ENCODE measurements at regions not wholly inside any gene's neighbourhood (a gene's known extent, or its start where the extent isn't known, plus 50 kb on each side); places are given as distances from the start of the nearest gene placed in this dataset.

DNA sequence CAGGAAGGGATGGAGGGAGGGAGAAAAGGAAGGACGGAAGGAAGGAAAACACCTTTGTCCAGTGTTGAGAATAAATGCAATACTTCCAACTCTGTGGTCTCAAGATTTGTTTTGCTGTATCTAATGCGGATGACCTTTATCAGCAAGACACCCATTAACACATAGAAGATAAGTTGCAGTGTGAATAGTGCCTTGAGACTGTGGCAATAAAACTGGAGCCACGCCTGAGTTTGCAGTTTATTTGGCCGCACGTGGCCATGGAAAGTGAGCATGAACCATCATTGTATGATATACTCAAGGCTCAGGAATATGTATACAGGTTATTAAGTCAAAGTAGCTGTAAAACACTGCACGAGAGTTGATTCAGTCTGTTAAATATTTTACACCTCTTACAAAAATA lies 113.6 kb upstream of the EEA1 start:
- no peak for DNase-seq (ENCODE audit: low read depth in 2 of 2)

DNA sequence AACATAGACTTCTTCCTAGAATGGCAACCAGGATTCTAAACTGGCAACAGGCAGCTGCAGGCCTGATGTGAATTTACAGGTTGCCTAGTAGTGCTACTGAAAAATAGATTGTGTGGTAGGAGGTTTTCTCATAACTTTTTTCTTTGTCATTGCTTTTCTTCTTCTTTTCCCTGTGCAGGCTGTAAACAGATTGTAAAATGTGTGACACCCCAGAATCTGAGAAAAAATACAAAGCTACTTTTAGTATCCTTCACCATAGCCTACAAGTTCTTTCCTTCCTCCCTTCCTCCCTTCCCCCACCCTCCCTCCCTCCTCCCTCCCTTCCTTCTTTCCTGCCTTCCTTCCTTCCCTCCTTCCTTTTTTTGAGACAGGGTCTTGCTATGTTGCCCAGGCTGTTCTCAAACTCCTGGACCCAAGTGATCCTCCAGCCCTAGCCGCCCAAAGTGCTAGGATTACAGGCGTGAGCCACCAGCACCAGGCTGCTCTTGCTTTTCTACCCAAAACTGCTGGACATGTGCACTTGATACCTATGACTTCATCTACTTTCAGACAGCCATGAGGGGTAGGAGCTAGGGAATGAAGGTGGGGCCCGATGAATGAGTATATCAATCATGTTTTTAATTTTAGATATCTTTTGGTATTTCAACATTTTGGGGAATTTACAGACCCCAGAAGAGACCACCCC lies 114.2 kb upstream of the EEA1 start:
- no peak for DNase-seq (ENCODE audit: low read depth in 2 of 2)

DNA sequence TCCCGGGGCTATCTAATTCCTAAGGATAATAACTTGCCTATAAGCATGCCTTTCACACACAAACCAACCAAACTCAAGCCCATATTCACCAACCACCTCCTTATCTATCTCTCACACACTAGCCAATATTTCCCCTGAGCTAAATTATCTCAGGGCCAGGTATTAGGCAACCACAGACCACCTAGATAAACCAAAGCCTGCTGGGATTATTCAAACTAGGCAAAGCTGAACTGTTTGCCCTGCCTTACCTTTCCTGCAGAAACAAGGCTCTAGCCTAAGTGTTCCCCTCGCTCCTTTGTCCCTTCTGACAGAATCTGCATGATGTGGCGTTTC lies 114.7 kb upstream of the EEA1 start:
- DNase-seq (ENCODE audit: low read depth in 2 of 2): no peak

DNA sequence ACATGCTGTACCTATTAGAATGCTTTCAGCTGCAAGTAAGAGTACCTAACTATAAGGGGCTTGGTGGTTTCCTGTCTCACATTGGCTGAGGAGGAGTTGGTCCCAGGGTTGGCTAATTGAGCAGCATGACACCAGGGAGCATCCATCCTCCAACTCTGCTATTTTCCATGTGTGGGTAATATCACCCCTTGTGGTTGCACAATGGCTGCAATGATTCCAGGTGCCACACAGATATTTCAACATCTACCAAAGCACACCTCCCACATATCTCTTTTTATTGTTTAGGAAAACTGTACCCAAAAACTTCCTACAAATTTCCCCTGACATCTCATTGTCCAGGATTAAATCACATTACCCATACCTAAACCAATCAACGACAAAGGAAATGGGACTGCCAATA lies 118.0 kb upstream of the EEA1 start:
- DNase-seq (ENCODE audit: low read depth in 2 of 2): no peak

DNA sequence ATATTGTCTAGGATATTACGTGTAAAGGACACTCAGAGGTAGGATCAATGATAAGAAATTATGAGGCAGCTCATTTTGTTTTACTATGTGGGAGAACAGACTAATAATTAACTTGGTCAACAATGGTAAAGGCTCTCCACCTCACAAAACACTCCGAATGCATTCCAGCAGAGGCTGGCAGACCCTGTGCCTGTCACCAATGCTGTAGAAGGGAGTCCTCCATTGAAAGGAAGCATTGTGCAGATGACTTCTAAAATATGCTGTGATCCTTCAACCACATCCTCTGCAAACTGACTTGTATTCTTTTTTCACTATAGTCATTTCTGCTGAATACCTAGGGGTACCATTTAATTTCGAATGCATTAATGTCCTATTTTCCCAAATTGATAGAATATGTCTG lies 119.6 kb upstream of the EEA1 start:
- no peak for DNase-seq (ENCODE audit: low read depth in 2 of 2)

DNA sequence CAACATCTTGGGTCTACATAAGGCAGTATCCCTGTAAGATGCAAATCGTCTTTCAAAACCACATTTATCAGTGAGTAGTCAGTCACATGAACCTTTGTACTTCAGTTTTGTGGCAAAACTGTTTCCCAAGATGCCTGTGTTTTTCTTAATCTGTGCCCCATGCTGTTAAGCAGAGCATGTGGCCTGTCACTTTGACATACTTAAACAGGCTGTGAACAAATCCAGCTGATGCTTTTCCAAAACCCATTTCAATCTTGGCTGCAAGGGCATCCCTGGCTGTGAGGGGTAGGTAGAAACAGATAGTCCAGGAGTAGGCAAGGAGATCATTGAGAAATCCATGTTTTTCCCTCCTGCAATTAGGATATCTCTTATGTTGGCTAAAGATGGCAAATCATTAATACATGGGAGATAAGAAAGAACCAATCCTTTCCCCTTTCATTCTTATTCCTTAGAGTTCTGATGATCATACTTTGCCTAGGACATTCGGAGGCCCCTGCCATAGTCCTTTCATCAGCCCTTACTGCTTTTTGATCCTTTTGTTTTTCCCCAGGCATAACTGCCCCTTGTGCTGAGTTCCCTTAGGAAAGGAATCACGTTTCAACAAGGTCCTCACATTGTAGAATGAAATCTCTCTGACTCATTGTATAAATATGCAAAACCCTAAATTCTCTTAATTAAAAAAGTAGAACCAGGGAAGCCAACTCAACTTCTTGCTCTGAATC lies 121.1 kb upstream of the EEA1 start:
- DNase-seq (ENCODE audit: low read depth in 2 of 2): peak in 1 of 2 donors; percentile 52

DNA sequence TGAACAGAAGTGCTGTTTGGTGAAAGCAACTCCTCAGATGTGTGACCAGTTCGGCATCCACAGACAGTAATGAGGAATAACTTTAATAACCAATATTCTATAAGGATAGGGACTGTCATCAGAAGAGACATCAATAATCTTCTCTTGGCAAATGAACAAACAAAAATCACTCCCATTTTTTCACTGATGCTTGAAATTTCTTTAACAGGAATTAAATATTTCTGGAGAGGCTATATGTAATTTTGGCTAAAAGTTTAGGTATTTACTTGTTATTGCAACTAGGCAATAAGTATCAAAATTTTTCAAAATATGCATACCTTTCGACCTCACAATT lies 121.6 kb upstream of the EEA1 start:
- DNase-seq (ENCODE audit: low read depth in 2 of 2): no peak

DNA sequence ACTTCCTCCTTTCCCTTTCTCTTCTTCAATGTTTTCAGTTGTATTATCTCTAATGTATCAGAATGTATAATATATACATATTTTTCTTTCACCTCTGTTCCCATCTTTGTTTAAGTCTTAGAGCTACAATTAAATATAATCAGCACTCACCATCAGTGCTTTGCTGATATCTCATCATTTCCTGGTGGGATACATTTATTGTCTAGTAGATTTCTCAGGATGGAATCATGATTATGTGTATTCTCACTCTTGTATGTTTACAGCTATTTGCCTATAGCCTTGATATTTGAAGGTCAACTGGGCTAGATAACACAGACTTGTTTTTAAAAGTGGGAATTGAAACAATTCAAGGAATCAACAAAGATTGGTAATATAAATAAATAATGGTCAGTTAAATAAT lies 124.9 kb upstream of the EEA1 start:
- DNase-seq (ENCODE audit: low read depth in 2 of 2): peak in 1 of 2 donors; percentile 71

DNA sequence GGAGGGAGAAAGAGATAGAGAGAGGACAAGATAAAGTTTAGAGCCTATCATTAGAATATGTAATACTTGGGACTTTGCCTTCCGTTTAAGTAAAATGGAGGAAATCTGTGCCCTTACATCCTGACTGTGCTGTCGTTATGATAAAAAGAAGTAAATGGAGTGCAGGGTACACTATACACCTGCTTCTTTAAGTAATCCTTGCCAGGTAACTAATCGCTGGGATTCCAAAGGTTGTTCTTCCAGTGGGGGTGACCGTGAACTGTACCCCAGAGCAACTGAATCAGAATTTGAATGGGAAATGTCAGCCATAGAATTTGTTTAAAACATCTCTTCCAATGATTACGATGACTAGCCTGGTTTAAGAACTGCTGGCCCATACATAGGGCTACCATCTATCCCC lies 126.1 kb upstream of the EEA1 start:
- DNase-seq (ENCODE audit: low read depth in 2 of 2): no peak

DNA sequence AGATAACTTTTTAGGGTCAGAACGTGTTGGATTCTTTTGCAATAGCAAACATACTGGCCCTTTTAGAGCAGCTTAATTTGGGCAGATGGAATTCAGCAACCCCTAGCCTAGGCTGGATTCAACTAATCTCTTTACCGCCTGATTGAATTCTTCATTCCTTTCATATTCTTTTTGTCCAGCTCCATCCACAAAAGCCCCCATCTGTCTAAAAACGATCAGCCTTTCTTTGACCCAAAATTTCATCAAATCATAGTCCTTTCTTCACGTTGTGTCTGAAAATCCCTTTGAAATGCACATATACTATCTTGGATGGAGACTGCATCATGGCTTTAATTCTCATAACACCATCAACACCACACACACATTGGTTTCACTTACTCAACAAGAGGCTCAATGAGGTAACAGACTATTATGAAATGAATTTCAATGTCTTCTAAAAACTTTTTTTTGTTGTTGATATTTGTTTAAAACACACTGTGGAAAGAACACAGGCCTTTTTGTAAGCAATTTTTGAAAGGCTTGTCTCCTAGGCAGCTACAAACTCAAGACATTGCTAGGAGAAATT lies 128.0 kb upstream of the EEA1 start:
- no peak for DNase-seq (ENCODE audit: low read depth in 2 of 2)

DNA sequence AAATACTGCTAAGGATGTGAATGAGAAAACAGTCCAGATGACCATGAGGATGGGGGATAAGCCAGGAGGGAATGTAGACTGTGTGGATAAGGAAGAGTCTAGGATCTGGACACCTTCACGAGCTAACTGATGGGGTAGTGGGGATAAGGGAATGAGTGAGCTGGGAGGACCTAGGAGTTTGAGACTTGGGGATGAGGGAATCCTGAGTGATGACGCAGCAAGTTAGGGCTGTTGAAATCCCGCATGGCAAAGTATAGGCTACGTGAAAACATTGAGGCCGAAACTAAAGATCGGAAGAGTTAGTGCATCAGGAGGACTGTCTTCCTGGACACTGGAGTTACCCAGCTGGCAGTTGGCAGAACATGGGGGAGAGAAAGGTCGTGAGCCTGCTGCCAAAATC lies 129.2 kb upstream of the EEA1 start:
- no peak for DNase-seq (ENCODE audit: low read depth in 2 of 2)

DNA sequence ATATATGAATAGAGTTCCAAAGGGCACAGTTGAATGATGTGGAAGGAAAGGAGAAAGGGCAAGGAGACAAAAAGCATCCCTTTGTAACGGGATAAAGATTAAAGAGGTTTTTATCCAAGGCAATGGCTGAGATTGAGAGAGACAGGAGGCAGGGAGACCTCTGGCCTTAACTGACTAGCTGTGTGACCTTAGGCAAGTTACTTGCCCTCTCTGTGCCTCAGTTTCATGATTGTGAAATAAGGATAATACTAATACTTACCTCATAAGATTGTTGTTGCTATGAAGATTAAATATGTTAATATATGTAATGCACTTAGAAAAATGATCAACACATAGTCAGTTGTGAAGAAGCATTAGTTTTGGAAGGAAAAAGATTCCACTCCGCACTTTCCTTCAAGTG lies 130.2 kb upstream of the EEA1 start:
- no peak for DNase-seq (ENCODE audit: low read depth in 2 of 2)

DNA sequence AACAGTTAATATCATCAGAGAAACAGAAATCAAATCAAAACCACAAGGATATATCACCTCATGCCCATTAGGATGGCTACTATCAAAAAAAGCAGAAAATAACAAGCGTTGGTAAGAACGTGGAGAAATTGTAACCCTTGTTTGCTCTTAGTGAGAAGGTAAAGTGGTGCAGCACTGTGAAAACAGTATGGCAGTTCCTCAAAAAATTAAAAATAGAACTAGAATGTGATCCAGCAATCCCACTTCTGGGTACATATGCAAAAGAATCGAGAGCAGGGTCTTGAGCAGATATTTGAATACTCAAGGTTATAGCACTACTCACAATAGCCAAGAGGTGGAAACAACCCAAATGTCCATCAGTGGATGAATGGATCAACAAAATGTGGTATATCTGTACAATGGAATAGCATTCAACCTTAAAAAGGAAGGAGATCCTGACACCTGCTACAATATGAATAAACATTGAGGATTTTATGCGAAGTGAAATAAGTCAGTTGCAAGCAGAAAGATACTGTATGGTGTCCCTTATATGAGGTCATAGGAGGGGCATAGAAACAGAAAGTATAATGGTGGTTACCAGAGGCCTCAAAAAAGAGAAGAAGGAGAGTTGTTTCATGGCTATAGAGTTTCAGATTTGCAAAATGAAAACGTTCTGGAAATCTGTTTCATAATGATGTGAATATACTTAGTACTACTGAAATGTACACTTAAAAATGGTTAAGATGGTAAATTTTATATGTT lies 131.0 kb upstream of the EEA1 start:
- no peak for DNase-seq (ENCODE audit: low read depth in 2 of 2)

DNA sequence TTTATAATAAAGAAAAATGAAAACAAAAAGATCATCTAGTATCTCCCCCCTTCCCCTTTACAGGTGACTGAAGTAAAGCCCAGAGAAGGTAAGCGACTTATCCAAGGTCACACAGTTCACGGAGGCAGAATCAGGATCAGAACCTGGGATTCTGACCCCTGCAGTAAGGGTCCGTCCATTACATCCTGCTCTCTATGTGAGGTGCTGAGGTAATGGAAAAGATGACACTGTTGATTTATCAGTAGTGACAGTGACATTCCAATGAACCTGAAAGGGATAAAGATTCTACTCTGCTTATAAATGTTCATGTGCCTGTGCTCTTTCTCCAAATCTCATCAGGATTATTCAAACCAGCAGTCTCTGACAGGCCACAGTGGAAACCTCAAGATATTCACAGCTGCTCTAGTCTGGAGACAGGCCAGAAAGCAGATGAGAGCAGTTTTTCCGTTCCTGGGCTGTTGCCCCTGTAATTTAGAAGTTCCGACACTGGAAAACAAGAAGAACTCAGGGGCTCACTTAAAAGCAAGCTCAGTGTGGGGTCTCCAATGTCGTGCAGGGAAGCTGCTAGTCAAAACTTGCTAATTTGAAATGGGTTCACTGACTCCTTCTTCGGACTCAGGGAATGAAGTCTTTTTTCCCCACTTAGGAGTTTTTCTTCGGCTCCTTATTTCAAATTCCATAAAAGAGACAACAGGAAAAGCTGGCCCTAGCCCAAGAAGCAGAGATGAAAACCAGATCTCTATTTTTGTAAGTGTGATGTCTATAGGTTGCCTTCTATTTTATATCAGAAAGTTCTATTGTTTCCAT lies 131.8 kb upstream of the EEA1 start:
- DNase-seq (ENCODE audit: low read depth in 2 of 2): peak; percentile 56 to 76

DNA sequence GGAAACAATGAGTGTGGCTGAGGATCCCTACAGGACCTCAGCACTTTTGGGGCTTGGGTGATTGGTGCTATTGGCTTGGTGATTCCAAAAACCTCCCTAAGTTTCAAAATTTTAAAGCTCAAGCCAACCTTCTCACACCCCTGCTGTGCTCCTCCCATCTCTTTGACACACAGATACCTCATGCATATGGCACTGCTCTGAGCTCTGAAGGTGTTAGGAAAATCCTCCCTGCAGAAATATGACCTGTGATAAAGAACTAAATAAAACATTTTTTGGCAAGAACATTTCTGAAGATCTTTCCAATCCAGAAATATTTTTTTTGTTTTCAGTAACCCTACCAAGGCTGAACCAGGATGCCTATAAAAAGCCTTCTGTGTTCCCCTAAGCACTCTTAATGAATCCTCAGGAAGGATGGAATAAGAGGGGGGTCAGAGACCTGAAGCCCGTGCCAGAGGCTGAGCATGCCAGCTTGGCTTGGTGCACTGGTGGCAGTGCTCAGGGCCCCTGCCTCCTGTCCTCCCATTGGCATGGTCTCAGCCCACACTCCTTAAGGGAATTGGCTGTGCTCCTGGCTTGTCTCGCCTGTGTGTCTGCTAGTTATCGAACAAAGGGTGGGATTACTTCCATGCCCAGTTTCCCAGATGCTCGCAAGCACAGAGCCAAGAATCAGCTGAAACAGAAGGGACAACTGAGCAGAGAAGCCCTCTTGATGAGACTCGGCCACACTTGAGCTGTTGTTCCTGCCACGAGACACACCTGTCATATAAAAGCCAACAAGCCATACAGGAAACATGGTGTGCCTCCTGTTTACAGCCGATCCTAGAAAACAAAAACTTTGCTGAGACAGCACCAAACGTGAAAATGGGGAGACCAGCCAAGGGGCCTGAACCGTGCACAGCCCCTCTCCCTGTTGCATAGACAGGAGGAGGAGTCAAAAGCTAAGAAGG lies 132.7 kb upstream of the EEA1 start:
- no peak for DNase-seq (ENCODE audit: low read depth in 2 of 2)

DNA sequence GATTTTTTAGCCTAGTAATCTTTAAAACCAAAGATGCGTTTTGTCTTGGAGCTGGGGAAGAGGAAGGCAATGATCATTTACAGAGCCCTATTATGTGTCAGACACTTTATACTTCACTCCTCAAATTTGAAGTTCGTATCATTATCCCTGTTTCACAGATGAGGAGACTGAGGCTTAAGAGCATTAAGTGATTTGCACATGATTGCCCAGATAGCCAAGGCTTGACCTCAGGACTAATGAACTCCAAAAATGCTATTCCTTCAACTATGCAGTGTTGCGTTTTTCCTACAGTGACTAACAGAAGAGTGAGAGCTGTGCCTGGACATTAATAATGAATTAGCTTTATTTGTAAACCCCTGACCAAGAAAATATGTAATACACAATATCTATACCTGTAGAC lies 136.8 kb upstream of the EEA1 start:
- no peak for DNase-seq (ENCODE audit: low read depth in 2 of 2)

DNA sequence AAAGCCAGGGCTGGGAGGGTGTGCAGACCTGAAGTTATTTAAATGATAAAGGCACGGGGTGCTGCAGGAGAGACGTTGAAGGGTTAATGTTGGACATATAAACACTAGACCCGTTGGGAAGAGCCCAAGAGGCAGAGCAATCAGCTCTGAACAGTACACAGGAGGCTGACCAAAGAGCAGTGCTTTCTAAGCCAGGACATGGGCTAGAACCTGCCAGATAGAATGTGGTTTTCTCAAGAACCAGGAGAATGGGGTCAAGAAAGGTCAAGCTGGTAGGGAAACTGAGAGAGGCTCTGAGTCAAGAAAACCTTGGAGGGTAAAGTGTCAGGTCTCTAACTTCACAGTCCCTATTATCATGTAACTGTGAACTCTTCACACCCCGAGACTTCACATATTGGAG lies 143.2 kb upstream of the EEA1 start:
- no peak for DNase-seq (ENCODE audit: low read depth in 2 of 2)

DNA sequence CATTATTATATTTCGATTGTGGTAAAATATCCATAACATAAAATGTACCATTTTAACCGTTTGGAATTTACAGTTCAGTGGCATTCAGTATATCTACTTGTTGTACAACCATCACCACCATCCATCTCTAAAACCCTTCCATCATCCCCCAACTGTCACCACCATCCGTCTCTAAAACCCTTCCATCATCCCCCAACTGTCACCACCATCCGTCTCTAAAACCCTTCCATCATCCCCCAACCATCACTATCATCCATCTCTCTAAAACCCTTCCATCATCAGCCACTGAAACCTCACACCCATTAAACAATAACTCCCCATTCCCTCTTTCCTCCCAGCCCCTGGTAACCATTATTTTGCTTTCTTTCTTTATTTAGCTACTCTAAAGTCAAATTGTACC lies 144.2 kb upstream of the EEA1 start:
- DNase-seq (ENCODE audit: low read depth in 2 of 2): no peak

DNA sequence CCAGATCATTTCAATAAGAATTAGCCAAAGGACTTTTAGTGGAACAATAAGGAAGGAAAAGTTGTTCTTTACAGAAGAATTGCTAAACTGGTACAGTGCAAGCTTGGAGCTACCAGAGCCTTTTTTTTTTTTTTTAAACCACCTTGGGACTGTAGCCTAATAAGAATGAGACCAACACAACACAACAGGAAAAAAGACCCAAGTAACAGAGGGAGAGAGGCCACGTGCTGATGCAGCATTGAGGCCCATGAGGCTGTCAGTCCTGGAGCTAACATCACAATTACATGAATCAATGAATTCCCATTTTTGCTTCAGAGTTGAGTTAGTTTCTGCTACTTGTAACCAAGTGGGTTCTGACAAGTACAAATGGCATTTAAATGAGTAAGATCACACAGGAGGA lies 149.0 kb upstream of the EEA1 start:
- no peak for DNase-seq (ENCODE audit: low read depth in 2 of 2)

DNA sequence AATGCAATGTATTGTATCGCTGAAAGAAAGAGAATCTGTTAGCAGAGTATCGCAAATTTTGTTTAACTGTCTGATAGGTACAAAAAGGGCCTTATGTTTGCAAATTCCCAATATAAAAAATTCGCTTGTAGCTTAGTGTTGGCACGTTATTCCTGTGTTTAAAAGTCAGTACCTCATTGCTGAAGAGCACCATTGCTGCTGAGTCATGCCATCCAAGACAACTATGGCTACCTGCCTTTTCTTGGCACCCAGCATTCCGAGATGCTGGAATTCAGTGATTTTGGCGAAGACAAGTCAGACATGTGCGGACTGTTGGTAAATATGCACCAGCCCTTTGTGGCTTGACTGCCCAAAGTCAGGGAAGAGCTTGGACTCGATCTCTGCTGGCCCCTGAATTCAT lies 149.5 kb upstream of the EEA1 start:
- no peak for DNase-seq (ENCODE audit: low read depth in 2 of 2)

DNA sequence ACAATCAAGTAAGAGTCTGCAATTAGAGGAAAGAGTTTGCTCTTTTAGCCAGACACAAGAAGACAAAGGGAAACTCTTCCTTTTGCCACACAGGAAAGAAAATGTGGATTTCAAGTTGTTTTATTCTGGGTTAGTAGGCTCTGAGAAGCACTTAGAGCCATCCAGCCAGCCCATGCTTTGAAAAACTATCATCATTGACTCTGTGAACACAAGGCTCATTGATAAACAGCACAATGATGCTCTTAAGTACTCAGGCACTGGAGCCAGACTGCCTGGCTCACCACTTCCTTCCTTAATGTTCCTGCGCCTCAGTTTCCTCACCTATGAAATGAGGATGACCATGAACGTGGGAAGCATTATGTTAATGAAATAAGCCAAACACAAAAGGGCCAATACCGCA lies 150.2 kb upstream of the EEA1 start:
- DNase-seq (ENCODE audit: low read depth in 2 of 2): no peak
